Stimulated activated naive CD8-positive, alpha-beta T cell treated with anti-CD3 and anti-CD28 coated beads, Interleukin-15, amount 100 ng/mL, for 72 hours (primary cell): ENCODE measurements at regions not wholly inside any gene's neighbourhood (a gene's known extent, or its start where the extent isn't known, plus 50 kb on each side); places are given as distances from the start of the nearest gene placed in this dataset.
A peak's percentile ranks its signal among the peaks of the same experiment; 100 is the strongest.

Source experiments
- ATAC-seq: fragments of 150-1000 bp; cut with Tn5 transposase; 2 replicates; pipeline ENCODE4 v1.10.0; 2021; ENCODE audit warnings: mild to moderate bottlenecking, moderate library complexity
- DNase-seq, 2 donors: peaks; one replicate each; pipeline ENCODE4 v3.0.0; 2021 to 2022
- H3K27ac Mint-ChIP-seq, 2 donors: one replicate each; pipeline ENCODE4 v1.8.0; 2022; ENCODE audit warnings: mild to moderate bottlenecking in 2 of 2, mixed read lengths in 2 of 2, moderate library complexity in 2 of 2
- H3K27me3 Mint-ChIP-seq: one replicate; pipeline ENCODE4 v1.8.0; 2022; ENCODE audit warnings: mixed read lengths
- H3K4me1 Mint-ChIP-seq: one replicate; pipeline ENCODE4 v1.8.0; 2022; ENCODE audit warnings: mild to moderate bottlenecking, mixed read lengths
- H3K4me3 Mint-ChIP-seq, 2 donors: one replicate each; pipeline ENCODE4 v1.8.0; 2022; ENCODE audit warnings: mild to moderate bottlenecking in 2 of 2, mixed read lengths in 2 of 2, moderate library complexity in 1 of 2
- H3K9me3 Mint-ChIP-seq, 2 donors: one replicate each; pipeline ENCODE4 v1.8.0; 2022; ENCODE audit warnings: mixed read lengths in 2 of 2

- Mint-ChIP-seq H3K27ac (no peak overlapping the region), H3K4me1 (no peaks in the 10 kb centered on the region), H3K4me3 (no peak overlapping the region), H3K27me3 (no peaks in the 10 kb centered on the region), H3K9me3 (no peaks in the 10 kb centered on the region)
- no peak for ATAC-seq
- no peak for DNase-seq
These were observed 200.6 kb downstream of the SEMA6D start for GRCh38 chr15:47917881-47918280.

DNA sequence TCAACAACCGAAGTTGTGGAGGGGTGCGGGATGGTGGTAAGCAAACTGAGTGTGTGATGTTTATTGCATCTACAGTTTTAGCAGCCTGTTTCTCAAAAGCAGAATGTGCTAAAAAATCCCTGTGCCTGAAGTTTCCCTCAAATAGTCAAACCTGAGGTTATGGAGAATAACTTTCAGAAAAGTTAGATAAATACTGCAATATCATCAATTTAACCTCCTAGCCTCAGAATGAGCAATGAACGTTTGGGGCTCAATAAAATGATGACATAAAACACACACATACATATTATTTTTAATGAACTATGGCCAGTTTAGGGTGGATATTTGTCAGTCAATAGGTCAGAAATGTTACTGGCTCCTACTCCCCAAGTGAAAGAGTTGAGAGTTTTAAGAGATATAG is 201.6 kb downstream of the SEMA6D start:
- ATAC-seq: no peak
- Mint-ChIP-seq H3K27me3 (no peaks in the 10 kb centered on the region), H3K4me3 (no peak overlapping the region), H3K9me3 (no peaks in the 10 kb centered on the region), H3K4me1 (no peaks in the 10 kb centered on the region), H3K27ac (no peak overlapping the region)
- no peak for DNase-seq

GRCh38 chr15:47924381-47924780 is 196.4 kb upstream of the SLC24A5 start:
- Mint-ChIP-seq H3K4me1 (no peaks in the 10 kb centered on the region), H3K27me3 (no peaks in the 10 kb centered on the region), H3K9me3 (peaks cover 0 to 5% of the 10 kb centered on the region in 2 donors), H3K4me3 (no peak overlapping the region), H3K27ac (no peak overlapping the region)
- DNase-seq: no peak
- ATAC-seq: no peak

- H3K9me3 Mint-ChIP-seq: peaks cover 5% of the 10 kb centered on the region in 2 donors
- no peak overlapping the region for H3K27ac Mint-ChIP-seq
- no peaks in the 10 kb centered on the region for H3K4me1 Mint-ChIP-seq
- H3K4me3 Mint-ChIP-seq: no peak overlapping the region
- DNase-seq (no peak), ATAC-seq (no peak)
- peaks cover 2% of the 10 kb centered on the region for H3K27me3 Mint-ChIP-seq
These were observed 191.5 kb upstream of the SLC24A5 start for GRCh38 chr15:47929138-47929803.

- no peak overlapping the region for H3K27ac Mint-ChIP-seq
- peaks cover 0 to 11% of the 10 kb centered on the region in 2 donors for H3K9me3 Mint-ChIP-seq
- DNase-seq (no peak), ATAC-seq (no peak)
- H3K4me1 Mint-ChIP-seq: no peaks in the 10 kb centered on the region
- no peak overlapping the region for H3K4me3 Mint-ChIP-seq
- H3K27me3 Mint-ChIP-seq: peaks cover 9% of the 10 kb centered on the region
These were observed 188.5 kb upstream of the SLC24A5 start for GRCh38 chr15:47932261-47932660.

DNA sequence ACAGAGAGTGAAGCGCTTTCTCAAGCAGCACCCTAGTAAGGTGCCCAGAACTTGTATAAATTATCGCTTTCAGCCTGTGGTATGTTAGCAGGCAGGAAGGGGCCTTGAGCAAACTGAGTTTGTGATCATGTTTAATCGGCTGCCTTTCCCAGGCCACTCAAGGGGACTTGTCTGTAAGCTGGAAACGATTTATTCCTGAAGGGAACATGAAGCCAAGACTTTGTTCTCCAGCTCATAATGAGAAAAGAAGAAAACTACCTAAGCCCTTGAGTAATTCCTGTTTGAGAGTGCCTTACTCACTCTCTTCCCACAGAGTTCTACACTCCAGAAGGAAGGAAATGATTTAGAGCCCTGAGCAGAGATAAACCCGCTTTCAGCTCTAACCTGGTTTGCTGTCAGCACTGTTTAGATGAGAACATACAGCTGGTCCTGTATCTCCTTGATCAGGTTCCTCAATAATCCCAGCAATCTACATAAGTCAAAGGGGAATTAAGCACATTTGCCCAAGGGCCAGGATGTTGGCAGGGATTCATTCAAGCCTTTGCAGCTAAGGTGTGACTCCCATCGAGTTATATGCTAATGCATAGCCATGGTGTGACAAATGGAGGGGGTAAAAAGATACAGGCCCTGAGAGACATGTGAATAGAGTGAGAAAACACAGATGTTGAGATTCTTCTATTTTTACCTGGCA is 187.7 kb upstream of the SLC24A5 start:
- no peak for ATAC-seq
- Mint-ChIP-seq H3K4me1 (no peaks in the 10 kb centered on the region), H3K4me3 (no peak overlapping the region), H3K27me3 (peaks cover 9% of the 10 kb centered on the region), H3K9me3 (peaks cover 0 to 11% of the 10 kb centered on the region in 2 donors), H3K27ac (no peak overlapping the region)
- no peak for DNase-seq

DNA sequence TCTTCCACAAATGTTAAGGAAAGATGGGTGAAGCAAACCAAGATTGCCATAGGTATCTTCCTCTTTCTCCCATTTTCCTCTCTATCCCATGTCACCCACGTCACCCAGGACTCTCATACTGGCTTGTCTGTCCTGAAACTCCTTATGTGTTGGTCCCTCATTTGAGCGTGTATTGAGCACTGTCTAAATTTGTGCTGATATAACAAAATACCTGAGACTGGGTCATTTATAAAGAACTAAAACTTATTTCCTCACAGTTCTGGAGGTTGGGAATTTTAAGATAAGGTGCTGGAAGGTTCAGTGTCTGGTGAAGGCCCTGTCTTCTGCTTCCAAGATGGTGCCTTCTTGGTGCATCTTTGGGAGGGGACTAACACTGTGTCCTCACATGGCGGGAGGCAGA is 186.9 kb upstream of the SLC24A5 start:
- Mint-ChIP-seq H3K4me3 (no peak overlapping the region), H3K27ac (no peak overlapping the region), H3K9me3 (peaks cover 0 to 11% of the 10 kb centered on the region in 2 donors), H3K4me1 (no peaks in the 10 kb centered on the region), H3K27me3 (peaks cover 9% of the 10 kb centered on the region)
- ATAC-seq (no peak), DNase-seq (no peak)

- Mint-ChIP-seq H3K4me1 (no peaks in the 10 kb centered on the region), H3K27me3 (peaks cover 9% of the 10 kb centered on the region), H3K27ac (no peak overlapping the region), H3K9me3 (peaks cover 0 to 11% of the 10 kb centered on the region in 2 donors), H3K4me3 (no peak overlapping the region)
- no peak for ATAC-seq
- DNase-seq: no peak
These were observed 186.4 kb upstream of the SLC24A5 start for GRCh38 chr15:47934342-47934741.

DNA sequence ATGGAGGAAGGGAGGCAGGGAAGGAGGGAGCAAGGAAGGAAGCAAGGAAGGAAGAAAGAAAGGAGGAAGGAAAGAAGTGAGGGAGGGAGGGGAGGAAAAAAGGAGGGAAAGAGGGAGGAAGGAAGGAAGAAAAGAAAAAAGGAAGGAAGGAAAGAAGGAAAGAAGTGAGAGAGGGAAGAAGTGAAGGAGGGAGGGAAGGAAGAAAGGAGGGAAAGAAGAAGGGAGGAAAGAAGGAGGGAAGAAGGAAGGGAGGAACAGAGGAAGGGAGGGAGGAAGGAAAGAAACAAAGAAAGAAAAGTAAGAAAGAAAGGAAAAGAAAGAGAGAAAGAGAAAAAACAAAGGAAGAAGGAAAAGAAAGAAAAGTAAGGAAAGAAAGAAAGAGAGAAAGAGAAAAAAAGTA is 183.0 kb upstream of the SLC24A5 start:
- H3K27me3 Mint-ChIP-seq: peaks cover 9% of the 10 kb centered on the region
- no peaks in the 10 kb centered on the region for H3K4me1 Mint-ChIP-seq
- no peak overlapping the region for H3K4me3 Mint-ChIP-seq
- ATAC-seq (no peak), DNase-seq (no peak)
- no peak overlapping the region for H3K27ac Mint-ChIP-seq
- H3K9me3 Mint-ChIP-seq: peaks cover 7% of the 10 kb centered on the region in 2 donors

DNA sequence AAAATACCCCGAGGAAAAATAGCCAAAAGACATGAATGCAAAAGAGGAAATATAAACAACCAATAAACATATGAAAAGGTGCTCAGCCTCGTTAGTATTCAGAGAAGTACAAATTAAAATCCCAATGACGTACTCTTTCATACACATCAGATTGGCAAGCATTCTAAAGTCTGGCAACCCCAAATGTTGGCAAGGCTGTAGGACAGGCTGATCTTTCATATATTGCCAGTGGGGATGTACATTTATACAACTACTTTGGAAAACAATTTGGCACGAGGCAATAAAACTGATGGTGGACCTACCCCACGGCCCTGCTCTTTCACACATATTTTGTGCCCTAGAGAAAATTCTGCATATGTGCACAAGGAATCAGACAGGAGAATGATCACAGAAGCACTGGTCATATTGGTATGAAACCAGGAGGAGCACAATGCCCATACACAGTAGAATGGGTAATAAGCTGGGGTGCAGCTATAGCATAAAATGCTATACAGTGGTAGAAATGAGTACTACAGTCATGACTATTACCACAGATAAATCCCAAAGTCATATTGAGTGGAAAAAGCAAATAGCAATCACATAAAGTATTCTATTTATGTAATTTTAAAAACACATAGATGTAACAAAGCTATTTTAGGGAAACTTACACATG is 176.0 kb upstream of the SLC24A5 start:
- Mint-ChIP-seq H3K4me1 (no peaks in the 10 kb centered on the region), H3K4me3 (no peak overlapping the region), H3K27me3 (no peaks in the 10 kb centered on the region), H3K27ac (no peak overlapping the region), H3K9me3 (peaks cover 5 to 7% of the 10 kb centered on the region in 2 donors)
- DNase-seq: no peak
- ATAC-seq: no peak

- H3K27me3 Mint-ChIP-seq: no peaks in the 10 kb centered on the region
- DNase-seq (no peak), ATAC-seq (no peak)
- peak overlapping the region in 1 of 2 donors; percentile 67 for H3K27ac Mint-ChIP-seq
- no peaks in the 10 kb centered on the region for H3K4me1 Mint-ChIP-seq
- H3K9me3 Mint-ChIP-seq: peaks cover 3 to 5% of the 10 kb centered on the region in 2 donors
- no peak overlapping the region for H3K4me3 Mint-ChIP-seq
These were observed 174.7 kb upstream of the SLC24A5 start for GRCh38 chr15:47945872-47946650.

GRCh38 chr15:47949815-47950214 is 171.0 kb upstream of the SLC24A5 start:
- no peaks in the 10 kb centered on the region for H3K4me1 Mint-ChIP-seq
- ATAC-seq (no peak), DNase-seq (no peak)
- H3K4me3 Mint-ChIP-seq: no peak overlapping the region
- H3K27me3 Mint-ChIP-seq: no peaks in the 10 kb centered on the region
- no peak overlapping the region for H3K27ac Mint-ChIP-seq
- H3K9me3 Mint-ChIP-seq: peaks cover 0 to 5% of the 10 kb centered on the region in 2 donors

DNA sequence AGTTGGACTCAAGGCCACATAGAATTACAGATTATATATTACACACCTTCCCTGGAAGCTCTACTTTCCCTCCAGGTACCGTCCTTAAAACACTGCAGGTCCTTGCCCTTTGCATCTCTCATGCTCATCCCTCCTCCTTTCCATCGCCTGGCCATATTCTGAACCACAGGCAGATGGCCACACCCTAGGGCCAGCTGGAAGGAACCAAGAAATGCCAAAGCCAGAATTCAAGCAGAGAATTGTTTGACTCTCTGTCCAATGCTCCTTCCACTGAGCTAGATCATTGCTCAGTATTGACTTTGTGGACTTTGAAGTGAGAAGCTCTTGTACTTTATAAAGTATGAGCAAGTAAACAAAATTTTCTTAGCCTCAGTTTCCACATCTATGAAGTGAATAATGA is 170.3 kb upstream of the SLC24A5 start:
- Mint-ChIP-seq H3K9me3 (peaks cover 0 to 5% of the 10 kb centered on the region in 2 donors), H3K4me3 (no peak overlapping the region), H3K4me1 (no peaks in the 10 kb centered on the region), H3K27ac (no peak overlapping the region), H3K27me3 (no peaks in the 10 kb centered on the region)
- ATAC-seq (no peak), DNase-seq (no peak)

DNA sequence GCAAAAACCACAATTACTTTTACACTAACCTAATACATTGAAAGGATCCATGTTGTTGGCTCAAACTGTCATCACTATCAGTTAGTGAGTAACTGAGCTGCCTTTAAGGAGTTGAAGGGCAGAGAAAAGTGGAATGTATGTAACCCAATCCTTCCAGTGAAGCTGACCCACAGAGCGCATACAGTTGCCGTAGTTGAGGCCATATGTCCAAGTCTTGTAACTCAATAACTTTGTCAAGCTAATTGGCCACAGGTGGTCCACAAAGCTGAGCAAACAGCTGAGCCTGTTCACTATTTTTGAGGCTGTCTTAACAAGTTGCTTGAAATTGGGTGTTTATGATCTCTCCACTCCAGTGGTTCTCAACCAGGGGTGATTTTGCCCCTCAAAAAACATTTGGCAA is 169.0 kb upstream of the SLC24A5 start:
- Mint-ChIP-seq H3K9me3 (peaks cover 0 to 4% of the 10 kb centered on the region in 2 donors), H3K4me1 (no peaks in the 10 kb centered on the region), H3K4me3 (no peak overlapping the region), H3K27ac (no peak overlapping the region), H3K27me3 (no peaks in the 10 kb centered on the region)
- no peak for ATAC-seq
- no peak for DNase-seq

- Mint-ChIP-seq H3K27ac (no peak overlapping the region), H3K4me3 (no peak overlapping the region), H3K9me3 (no peaks in the 10 kb centered on the region), H3K4me1 (no peaks in the 10 kb centered on the region), H3K27me3 (peaks cover 3% of the 10 kb centered on the region)
- DNase-seq (no peak), ATAC-seq (no peak)
These were observed 166.6 kb upstream of the SLC24A5 start for GRCh38 chr15:47954196-47954595.

- Mint-ChIP-seq H3K27ac (no peak overlapping the region), H3K4me1 (no peaks in the 10 kb centered on the region), H3K9me3 (no peaks in the 10 kb centered on the region), H3K4me3 (no peak overlapping the region), H3K27me3 (peaks cover 12% of the 10 kb centered on the region)
- no peak for DNase-seq
- no peak for ATAC-seq
These were observed 165.8 kb upstream of the SLC24A5 start for GRCh38 chr15:47955021-47955420.
